IMR-90 (cell line): ENCODE measurements at regions not wholly inside any gene's neighbourhood (a gene's known extent, or its start where the extent isn't known, plus 50 kb on each side); places are given as distances from the start of the nearest gene placed in this dataset.

Experiments
- ATAC-seq: fragments of 200-7000 bp; cut with Tn5 transposase; 2 replicates; pipeline ENCODE4 v1.9.1; 2020; ENCODE audit warnings: low read depth, mild to moderate bottlenecking, moderate library complexity
- BruUV-seq: library from RNA; stranded (reverse); fragments of 400-500 nt; replicated peaks from 2 replicates; lab custom pipeline; 2021; lab: Mats Ljungman, UMichigan
- CTCF ChIA-PET: fragments of 300-600 bp; formaldehyde crosslinking; extraction: SDS; loops from one replicate; lab custom pipeline; 2021; ENCODE audit warnings: antibody characterized with exemption; lab: Yijun Ruan, JAX
- POLR2A ChIA-PET: fragments of 300-600 bp; sonication (Branson Sonifier 250); formaldehyde crosslinking; loops from one replicate; lab custom pipeline; 2022; ENCODE audit warnings: antibody characterized with exemption; ENCODE audit not compliant: unreplicated experiment; lab: Charles Lee
- DNase-seq: peaks from one replicate; pipeline ENCODE4 v3.0.0; 2013
- H2AFZ ChIP-seq: replicated peaks from 2 replicates; pipeline ENCODE3; 2013; ENCODE audit warnings: low read length, mild to moderate bottlenecking; ENCODE audit not compliant: poor library complexity
- H2AK5ac ChIP-seq: 2 replicates; pipeline ENCODE4 v1.6.1; 2013; ENCODE audit warnings: low read depth, low read length, inconsistent platforms
- H2AK9ac ChIP-seq: replicated peaks from 2 replicates; pipeline ENCODE3; 2013; ENCODE audit warnings: mild to moderate bottlenecking, low read depth, low read length, moderate library complexity; ENCODE audit not compliant: poor library complexity
- H2BK120ac ChIP-seq: 2 replicates; pipeline ENCODE4 v1.6.1; 2013; ENCODE audit warnings: low read depth, low read length, inconsistent platforms
- H2BK15ac ChIP-seq: 3 replicates; pipeline ENCODE4 v1.6.1; 2013; ENCODE audit warnings: low read depth, low read length, inconsistent platforms
- H2BK20ac ChIP-seq: 2 replicates; pipeline ENCODE4 v1.6.1; 2013; ENCODE audit warnings: low read depth, mild to moderate bottlenecking, inconsistent platforms, low read length, moderate library complexity
- H2BK5ac ChIP-seq: 2 replicates; pipeline ENCODE4 v1.6.1; 2013; ENCODE audit warnings: mild to moderate bottlenecking, low read depth, low read length, inconsistent platforms; ENCODE audit not compliant: poor library complexity, severe bottlenecking
- H3K14ac ChIP-seq: replicated peaks from 2 replicates; pipeline ENCODE4 v1.6.1; 2013; ENCODE audit warnings: low read depth, low read length, inconsistent platforms
- H3K18ac ChIP-seq: 2 replicates; pipeline ENCODE4 v1.6.1; 2013; ENCODE audit warnings: low read depth, low read length, control low read depth
- H3K23ac ChIP-seq: 2 replicates; pipeline ENCODE4 v1.6.1; 2013; ENCODE audit warnings: low read depth, low read length, inconsistent platforms
- H3K27ac ChIP-seq: 2 replicates; pipeline ENCODE4 v1.5.1; 2013; ENCODE audit warnings: mild to moderate bottlenecking, control low read depth, low read length; ENCODE audit not compliant: insufficient read depth
- H3K27me3 ChIP-seq: 2 replicates; pipeline ENCODE4 v1.6.1; 2013; ENCODE audit warnings: low read length; ENCODE audit not compliant: control insufficient read depth, insufficient read depth
- H3K36me3 ChIP-seq: 2 replicates; pipeline ENCODE4 v1.6.1; 2013; ENCODE audit warnings: low read length, mixed read lengths; ENCODE audit not compliant: control insufficient read depth, insufficient read depth
- H3K4ac ChIP-seq: 2 replicates; pipeline ENCODE4 v1.6.1; 2013; ENCODE audit warnings: low read depth, low read length, inconsistent platforms
- H3K4me1 ChIP-seq: 2 replicates; pipeline ENCODE4 v1.6.1; 2013; ENCODE audit warnings: low read length, mixed read lengths; ENCODE audit not compliant: control insufficient read depth, insufficient read depth
- H3K4me2 ChIP-seq: 2 replicates; pipeline ENCODE4 v1.6.1; 2013; ENCODE audit warnings: low read depth, mild to moderate bottlenecking, control low read depth, low read length, moderate library complexity
- H3K4me3 ChIP-seq: 2 replicates; pipeline ENCODE4 v1.5.1; 2013; ENCODE audit warnings: low read depth, mild to moderate bottlenecking, control low read depth, low read length, moderate library complexity; ENCODE audit not compliant: insufficient read depth
- H3K56ac ChIP-seq: 2 replicates; pipeline ENCODE4 v1.6.1; 2013; ENCODE audit warnings: low read length, inconsistent platforms; ENCODE audit not compliant: insufficient read depth; ENCODE audit errors: extremely low read depth
- H3K79me1 ChIP-seq, 2 experiments: 2 replicates each; pipeline ENCODE4 v1.6.1; 2013; ENCODE audit warnings: low read length in 2 of 2, inconsistent platforms in 1 of 2, low read depth in 1 of 2
- H3K9ac ChIP-seq: 2 replicates; pipeline ENCODE4 v1.6.1; 2013; ENCODE audit warnings: low read depth, low read length, control low read depth
- H3K9me1 ChIP-seq: 2 replicates; pipeline ENCODE4 v1.6.1; 2013; ENCODE audit warnings: low read length, inconsistent platforms; ENCODE audit not compliant: insufficient read depth
- H3K9me3 ChIP-seq: 2 replicates; pipeline ENCODE4 v1.6.1; 2013; ENCODE audit warnings: low read length; ENCODE audit not compliant: control insufficient read depth, insufficient read depth
- H4K20me1 ChIP-seq: 2 replicates; pipeline ENCODE4 v1.6.1; 2013; ENCODE audit warnings: low read length, inconsistent platforms; ENCODE audit not compliant: insufficient read depth
- H4K5ac ChIP-seq: 2 replicates; pipeline ENCODE4 v1.6.1; 2013; ENCODE audit warnings: mild to moderate bottlenecking, low read depth, low read length, control low read depth
- H4K8ac ChIP-seq, 2 experiments: 2 replicates each; pipeline ENCODE4 v1.6.1; 2013; ENCODE audit warnings: low read depth in 2 of 2, low read length in 2 of 2, control low read depth in 1 of 2, inconsistent platforms in 1 of 2
- H4K91ac ChIP-seq: 2 replicates; pipeline ENCODE4 v1.6.1; 2013; ENCODE audit warnings: low read depth, low read length, inconsistent platforms; ENCODE audit not compliant: insufficient read depth
- CEBPB ChIP-seq: IDR thresholded peaks from 2 replicates; pipeline ENCODE4 v1.6.1; 2012; ENCODE audit warnings: low read depth, low read length, improper control_type of control experiment
- RCOR1 ChIP-seq: IDR thresholded peaks from 2 replicates; pipeline ENCODE4 v1.6.1; 2012; ENCODE audit warnings: mild to moderate bottlenecking, low read length, improper control_type of control experiment; ENCODE audit not compliant: insufficient replicate concordance
- RFX5 ChIP-seq: IDR thresholded peaks from 2 replicates; pipeline ENCODE4 v1.8.0; 2012; ENCODE audit warnings: low read depth, mild to moderate bottlenecking, low read length, moderate library complexity
- WGBS, 2 experiments: methylation state at CpG; one replicate each; pipeline versions ENCODE4 v1.1.5 to v1.1.7; 2013; ENCODE audit warnings: missing lambda C conversion rate in 2 of 2; ENCODE audit not compliant: insufficient read length in 1 of 2; ENCODE audit errors: extremely low coverage in 2 of 2; 5-methylcytosine and 5-hydroxymethylcytosine counted together
- dilution Hi-C: fragments of 300-500 bp; cut with HindIII; formaldehyde crosslinking; loops from one replicate; pipeline ENCODE4 v1.14.3; 2018; ENCODE audit warnings: low sequenced_read_pairs; ENCODE audit not compliant: unreplicated experiment
- in situ Hi-C: fragments of 300-500 bp; cut with MboI; formaldehyde crosslinking; loops from 3 replicates; pipeline ENCODE4 v1.14.3; 2019; ENCODE audit warnings: low sequenced_read_pairs, inconsistent platforms, mixed read lengths
- intact Hi-C: fragments of 100-400 bp; cut with micrococcal nuclease; formaldehyde crosslinking; loops from 2 replicates; pipeline ENCODE4 v1.10.0; 2022
- TF ChIP-seq, protein P1 (sequence below): fragments of 150-350 bp; IDR thresholded peaks from 2 replicates; pipeline ENCODE4 v1.6.1; 2016; ENCODE audit warnings: low read depth, mild to moderate bottlenecking, low read length, moderate library complexity, borderline replicate concordance
- TF ChIP-seq, protein P2 (sequence below): fragments of 150-350 bp; IDR thresholded peaks from 2 replicates; pipeline ENCODE4 v1.6.1; 2017; ENCODE audit warnings: mild to moderate bottlenecking, antibody characterized with exemption, low read length, low read depth

DNA sequence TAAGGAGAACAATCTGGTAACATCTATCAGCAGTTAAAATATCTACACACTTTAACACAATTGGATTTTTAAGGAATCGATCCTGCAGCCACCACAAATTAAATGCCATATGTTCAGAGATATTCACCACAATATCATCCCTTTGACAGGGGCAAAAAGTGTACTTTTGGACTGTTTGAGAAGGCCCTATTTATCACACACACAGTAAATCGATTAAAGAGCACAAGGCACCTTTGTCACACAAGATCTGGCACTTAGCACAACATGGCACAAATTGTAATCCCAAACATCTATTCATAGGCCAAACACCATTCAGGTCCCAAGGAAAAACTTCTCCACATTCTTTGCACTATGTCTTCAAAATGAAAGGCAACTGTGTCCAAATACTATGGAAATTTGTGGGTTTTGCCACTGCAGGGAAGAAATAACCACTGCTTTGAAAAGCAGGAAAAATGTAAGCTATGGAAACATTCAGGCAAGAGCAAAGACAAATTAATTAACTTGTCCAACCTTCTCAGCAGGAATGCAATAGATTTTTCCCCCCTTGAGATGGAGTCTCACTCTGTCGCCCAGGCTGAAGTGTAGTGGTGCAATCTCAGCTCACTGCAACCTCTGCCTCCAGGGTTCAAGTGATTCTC lies 282.5 kb upstream of the TMPO start:
- no peaks in the 10 kb centered on the region for H4K20me1 ChIP-seq
- POLR2A ChIA-PET: no interaction called here
- TF ChIP-seq RCOR1 (no peak), RFX5 (no peak), CEBPB (no peak)
- TF ChIP-seq, protein P1, sequence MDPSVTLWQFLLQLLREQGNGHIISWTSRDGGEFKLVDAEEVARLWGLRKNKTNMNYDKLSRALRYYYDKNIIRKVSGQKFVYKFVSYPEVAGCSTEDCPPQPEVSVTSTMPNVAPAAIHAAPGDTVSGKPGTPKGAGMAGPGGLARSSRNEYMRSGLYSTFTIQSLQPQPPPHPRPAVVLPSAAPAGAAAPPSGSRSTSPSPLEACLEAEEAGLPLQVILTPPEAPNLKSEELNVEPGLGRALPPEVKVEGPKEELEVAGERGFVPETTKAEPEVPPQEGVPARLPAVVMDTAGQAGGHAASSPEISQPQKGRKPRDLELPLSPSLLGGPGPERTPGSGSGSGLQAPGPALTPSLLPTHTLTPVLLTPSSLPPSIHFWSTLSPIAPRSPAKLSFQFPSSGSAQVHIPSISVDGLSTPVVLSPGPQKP: no peak
- TF ChIP-seq, protein P2, sequence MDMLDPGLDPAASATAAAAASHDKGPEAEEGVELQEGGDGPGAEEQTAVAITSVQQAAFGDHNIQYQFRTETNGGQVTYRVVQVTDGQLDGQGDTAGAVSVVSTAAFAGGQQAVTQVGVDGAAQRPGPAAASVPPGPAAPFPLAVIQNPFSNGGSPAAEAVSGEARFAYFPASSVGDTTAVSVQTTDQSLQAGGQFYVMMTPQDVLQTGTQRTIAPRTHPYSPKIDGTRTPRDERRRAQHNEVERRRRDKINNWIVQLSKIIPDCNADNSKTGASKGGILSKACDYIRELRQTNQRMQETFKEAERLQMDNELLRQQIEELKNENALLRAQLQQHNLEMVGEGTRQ: no peak
- H2AK9ac ChIP-seq: no peak overlapping the region
- H4K8ac ChIP-seq: no peak overlapping the region
- H3K79me1 ChIP-seq: no peaks in the 10 kb centered on the region
- no peak overlapping the region for H3K4ac ChIP-seq
- no peaks in the 10 kb centered on the region for H3K9me1 ChIP-seq
- H4K5ac ChIP-seq: no peak overlapping the region
- H2BK120ac ChIP-seq: no peak overlapping the region
- WGBS, 2 experiments: no CpG with 5 or more reads among the region's 3 CpGs
- no peak overlapping the region for H3K27ac ChIP-seq
- no peak overlapping the region for H2AFZ ChIP-seq
- no peak overlapping the region for H3K4me2 ChIP-seq
- dilution Hi-C loops: no loop called here
- H3K14ac ChIP-seq: no peak overlapping the region
- no peak overlapping the region for H3K9ac ChIP-seq
- no peak overlapping the region for H2BK15ac ChIP-seq
- no peak overlapping the region for H3K23ac ChIP-seq
- no peak overlapping the region for H2BK20ac ChIP-seq
- no peaks in the 10 kb centered on the region for H3K36me3 ChIP-seq
- no peak overlapping the region for H3K18ac ChIP-seq
- ATAC-seq (no peak), DNase-seq (no peak)
- H3K4me1 ChIP-seq: no peaks in the 10 kb centered on the region
- no peak overlapping the region for H4K91ac ChIP-seq
- no peaks in the 10 kb centered on the region for H3K9me3 ChIP-seq
- CTCF ChIA-PET: no interaction called here
- no peaks in the 10 kb centered on the region for H3K27me3 ChIP-seq
- no peak overlapping the region for H2AK5ac ChIP-seq
- no peak overlapping the region for H3K4me3 ChIP-seq
- H2BK5ac ChIP-seq: no peak overlapping the region
- no TSS peak for BruUV-seq
- in situ Hi-C loops: no loop called here
- H3K56ac ChIP-seq: no peak overlapping the region
- intact Hi-C loops: no loop called here
